Nephron (organoid): ENCODE measurements at regions not wholly inside any gene's neighbourhood (a gene's known extent, or its start where the extent isn't known, plus 50 kb on each side); places are given as distances from the start of the nearest gene placed in this dataset.

Source experiments
- H3K27ac Mint-ChIP-seq, 3 experiments: 2 replicates each; pipeline ENCODE4 v1.8.0; 2020; ENCODE audit warnings: mixed read lengths in 3 of 3, mild to moderate bottlenecking in 2 of 3, moderate library complexity in 1 of 3
- H3K27me3 Mint-ChIP-seq: 2 replicates; pipeline ENCODE4 v1.8.0; 2021; ENCODE audit warnings: low read depth, mild to moderate bottlenecking, moderate library complexity, mixed read lengths
- H3K36me3 Mint-ChIP-seq: 2 replicates; pipeline ENCODE4 v1.8.0; 2020; ENCODE audit warnings: low read depth, mixed read lengths
- H3K4me1 Mint-ChIP-seq: 2 replicates; pipeline ENCODE4 v1.8.0; 2020; ENCODE audit warnings: mixed read lengths
- H3K4me3 Mint-ChIP-seq, 3 experiments: 2 replicates each; pipeline ENCODE4 v1.8.0; 2020; ENCODE audit warnings: mild to moderate bottlenecking in 3 of 3, mixed read lengths in 3 of 3, moderate library complexity in 2 of 3
- H3K9me3 Mint-ChIP-seq: 2 replicates; pipeline ENCODE4 v1.8.0; 2020; ENCODE audit warnings: mixed read lengths
- TF ChIP-seq, protein P1 (sequence below), 3 experiments: fragments of 200-600 bp; sonication (generic); IDR thresholded peaks; one replicate each; pipeline ENCODE4 v1.5.0; 2021; ENCODE audit warnings: antibody characterized with exemption in 3 of 3; ENCODE audit not compliant: unreplicated experiment in 3 of 3

DNA sequence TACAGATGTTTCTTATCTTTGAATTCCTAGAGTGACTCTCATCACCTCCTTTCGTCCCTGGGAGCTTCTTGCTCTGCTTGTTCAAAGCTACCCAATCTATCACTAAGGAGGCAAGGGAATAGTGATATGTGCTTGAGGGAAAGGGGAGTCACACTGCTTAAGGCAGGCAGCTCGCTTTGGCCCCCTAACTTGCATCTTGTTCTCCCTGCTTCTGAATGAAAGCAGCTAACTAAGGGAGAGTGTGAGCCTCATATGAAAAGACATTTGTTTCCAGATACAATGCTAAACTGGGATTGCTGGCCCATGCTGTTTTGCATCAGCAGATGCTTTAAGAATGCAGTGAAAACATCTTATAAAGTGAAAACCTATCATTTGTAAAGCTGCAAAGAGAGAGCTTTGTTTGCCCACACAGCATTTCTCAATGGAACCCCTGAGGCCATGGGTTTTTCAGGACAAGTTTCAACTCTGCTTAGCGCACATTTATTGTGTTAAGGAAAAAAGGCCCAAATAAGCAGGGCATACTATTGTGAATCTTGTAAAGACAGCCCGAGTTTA is 367.9 kb upstream of the ADAMTSL1 start:
- peaks cover 5% of the 10 kb centered on the region for H3K27me3 Mint-ChIP-seq
- H3K9me3 Mint-ChIP-seq = no peaks in the 10 kb centered on the region
- no peak overlapping the region for H3K27ac Mint-ChIP-seq
- TF ChIP-seq, protein P1, sequence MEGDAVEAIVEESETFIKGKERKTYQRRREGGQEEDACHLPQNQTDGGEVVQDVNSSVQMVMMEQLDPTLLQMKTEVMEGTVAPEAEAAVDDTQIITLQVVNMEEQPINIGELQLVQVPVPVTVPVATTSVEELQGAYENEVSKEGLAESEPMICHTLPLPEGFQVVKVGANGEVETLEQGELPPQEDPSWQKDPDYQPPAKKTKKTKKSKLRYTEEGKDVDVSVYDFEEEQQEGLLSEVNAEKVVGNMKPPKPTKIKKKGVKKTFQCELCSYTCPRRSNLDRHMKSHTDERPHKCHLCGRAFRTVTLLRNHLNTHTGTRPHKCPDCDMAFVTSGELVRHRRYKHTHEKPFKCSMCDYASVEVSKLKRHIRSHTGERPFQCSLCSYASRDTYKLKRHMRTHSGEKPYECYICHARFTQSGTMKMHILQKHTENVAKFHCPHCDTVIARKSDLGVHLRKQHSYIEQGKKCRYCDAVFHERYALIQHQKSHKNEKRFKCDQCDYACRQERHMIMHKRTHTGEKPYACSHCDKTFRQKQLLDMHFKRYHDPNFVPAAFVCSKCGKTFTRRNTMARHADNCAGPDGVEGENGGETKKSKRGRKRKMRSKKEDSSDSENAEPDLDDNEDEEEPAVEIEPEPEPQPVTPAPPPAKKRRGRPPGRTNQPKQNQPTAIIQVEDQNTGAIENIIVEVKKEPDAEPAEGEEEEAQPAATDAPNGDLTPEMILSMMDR (IDR thresholded peaks at IDR 0.05; ENCODE audit: unreplicated experiment in 3 of 3) = no peak
- no peaks in the 10 kb centered on the region for H3K36me3 Mint-ChIP-seq
- H3K4me1 Mint-ChIP-seq = peaks cover 4% of the 10 kb centered on the region
- no peak overlapping the region for H3K4me3 Mint-ChIP-seq

DNA sequence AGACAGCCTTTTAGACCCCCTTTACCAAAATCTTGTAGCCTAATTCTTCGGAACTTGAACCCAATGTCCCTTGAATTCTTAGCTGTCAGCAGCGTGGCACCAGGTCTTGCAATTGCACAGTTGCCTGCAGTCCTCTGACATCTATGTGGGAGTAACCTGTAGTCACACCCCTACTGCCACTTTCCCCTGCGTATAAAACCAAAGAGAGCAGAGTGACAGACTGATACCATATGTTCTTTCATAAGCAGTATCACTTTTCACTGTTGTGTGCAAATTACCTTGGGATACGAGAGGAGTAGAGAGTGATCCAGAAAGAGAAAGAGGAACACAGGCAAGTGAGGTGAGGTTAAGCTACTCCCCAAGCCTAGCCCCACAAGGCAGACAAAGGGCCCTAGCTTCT is 364.3 kb upstream of the ADAMTSL1 start:
- H3K4me3 Mint-ChIP-seq = no peak overlapping the region
- no peak overlapping the region for H3K27ac Mint-ChIP-seq
- no peaks in the 10 kb centered on the region for H3K9me3 Mint-ChIP-seq
- H3K36me3 Mint-ChIP-seq = no peaks in the 10 kb centered on the region
- peaks cover 5% of the 10 kb centered on the region for H3K27me3 Mint-ChIP-seq
- H3K4me1 Mint-ChIP-seq = peaks cover 5% of the 10 kb centered on the region
- TF ChIP-seq, protein P1 (IDR thresholded peaks at IDR 0.05; ENCODE audit: unreplicated experiment in 3 of 3) = no peak

DNA sequence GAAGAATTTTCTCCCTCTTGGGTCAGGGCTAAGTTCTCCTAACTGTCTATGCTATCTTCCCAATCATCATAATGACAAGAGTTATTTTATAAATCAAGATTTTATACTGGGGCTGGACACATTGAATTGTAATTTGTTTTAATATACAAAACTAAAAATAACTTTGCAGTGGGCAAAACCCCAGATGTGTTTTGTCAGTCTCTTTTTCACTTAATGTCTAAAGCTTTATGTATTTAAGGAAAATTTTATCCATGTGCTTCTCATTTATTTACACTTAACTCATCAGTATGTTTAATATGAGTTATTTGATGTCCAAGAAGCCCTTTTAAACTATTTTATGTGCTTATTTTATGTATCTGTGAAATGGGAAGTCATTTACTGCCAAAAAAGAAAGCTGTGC is 362.8 kb upstream of the ADAMTSL1 start:
- Mint-ChIP-seq H3K27me3 (peaks cover 5% of the 10 kb centered on the region), H3K27ac (no peak overlapping the region), H3K4me3 (no peak overlapping the region), H3K4me1 (peaks cover 10% of the 10 kb centered on the region), H3K36me3 (no peaks in the 10 kb centered on the region), H3K9me3 (no peaks in the 10 kb centered on the region)
- TF ChIP-seq, protein P1 (IDR thresholded peaks at IDR 0.05; ENCODE audit: unreplicated experiment in 3 of 3) = no peak

DNA sequence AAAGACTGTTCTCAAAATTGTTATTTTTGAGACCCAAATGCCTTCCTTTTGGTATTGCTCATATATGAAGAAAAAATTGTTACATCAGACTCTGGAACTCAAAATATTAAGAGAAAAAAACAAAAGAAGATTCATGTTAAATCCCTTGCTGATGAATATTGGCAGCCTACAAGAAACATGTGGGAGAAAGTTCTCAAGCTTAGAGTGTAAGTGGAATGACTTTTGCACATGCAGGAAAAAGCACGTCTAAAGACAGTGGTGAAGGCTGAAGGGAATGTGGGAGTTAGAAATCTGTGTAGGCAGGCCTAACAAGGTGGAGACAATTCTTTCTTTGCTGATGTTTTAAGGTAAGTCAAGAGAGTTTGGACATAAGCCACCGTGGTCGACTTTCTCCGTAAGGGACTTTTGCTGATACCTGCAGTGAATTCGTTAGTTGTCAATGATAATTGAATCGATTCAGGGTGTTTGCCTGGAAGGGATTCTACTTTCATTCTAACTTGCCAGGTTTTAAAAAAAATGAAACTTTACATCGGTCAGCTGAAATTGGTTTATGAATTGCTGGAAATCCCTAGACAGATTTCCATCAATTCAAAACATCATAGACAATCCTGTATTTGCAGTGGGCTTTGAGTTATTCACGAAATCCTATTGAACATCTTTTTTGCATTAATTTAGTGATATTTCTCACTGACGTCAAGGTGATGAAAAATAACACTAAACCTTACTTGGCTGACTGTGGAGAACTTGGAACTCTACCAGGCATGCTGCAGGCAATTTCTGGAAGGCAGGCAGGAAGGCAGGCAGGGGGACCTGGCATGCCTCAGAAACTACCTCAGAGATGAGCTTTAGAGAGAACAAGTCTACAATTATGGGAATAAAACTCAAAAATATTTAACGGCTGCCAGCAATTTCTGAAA is 359.1 kb upstream of the ADAMTSL1 start:
- no peaks in the 10 kb centered on the region for H3K36me3 Mint-ChIP-seq
- no peak overlapping the region for H3K4me3 Mint-ChIP-seq
- peaks cover 10% of the 10 kb centered on the region for H3K4me1 Mint-ChIP-seq
- H3K27me3 Mint-ChIP-seq = peaks cover 9% of the 10 kb centered on the region
- H3K27ac Mint-ChIP-seq = peak overlapping the region in 1 of 3 experiments; percentile 8
- H3K9me3 Mint-ChIP-seq = no peaks in the 10 kb centered on the region
- TF ChIP-seq, protein P1 (IDR thresholded peaks at IDR 0.05; ENCODE audit: unreplicated experiment in 3 of 3) = no peak

DNA sequence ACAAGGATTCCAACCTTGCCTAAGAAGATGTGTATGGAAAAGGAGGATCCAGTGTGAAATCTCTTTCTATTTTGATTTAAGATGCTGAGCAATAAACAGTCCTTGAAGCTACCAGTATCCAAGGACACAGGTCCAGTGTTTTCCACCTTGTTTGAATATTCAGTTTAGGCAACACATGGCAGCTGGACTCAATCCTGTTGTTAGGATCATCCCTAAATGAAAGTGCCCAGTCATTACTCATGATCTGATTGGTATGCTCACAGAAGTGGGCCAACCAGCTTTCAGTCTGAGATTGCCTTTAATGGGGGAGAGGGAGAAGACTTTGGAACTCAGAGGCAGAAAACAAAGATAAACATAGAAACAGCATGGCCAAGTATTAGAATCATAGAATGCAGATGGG is 355.7 kb upstream of the ADAMTSL1 start:
- TF ChIP-seq, protein P1 (IDR thresholded peaks at IDR 0.05; ENCODE audit: unreplicated experiment in 3 of 3) = no peak
- H3K4me1 Mint-ChIP-seq = peaks cover 6% of the 10 kb centered on the region
- no peaks in the 10 kb centered on the region for H3K36me3 Mint-ChIP-seq
- peaks cover 4% of the 10 kb centered on the region for H3K27me3 Mint-ChIP-seq
- H3K4me3 Mint-ChIP-seq = no peak overlapping the region
- no peaks in the 10 kb centered on the region for H3K9me3 Mint-ChIP-seq
- no peak overlapping the region for H3K27ac Mint-ChIP-seq
